ENCODE measurements at regions not wholly inside any gene's neighbourhood (a gene's known extent, or its start where the extent isn't known, plus 50 kb on each side); places are given as distances from the start of the nearest gene placed in this dataset.

DNA sequence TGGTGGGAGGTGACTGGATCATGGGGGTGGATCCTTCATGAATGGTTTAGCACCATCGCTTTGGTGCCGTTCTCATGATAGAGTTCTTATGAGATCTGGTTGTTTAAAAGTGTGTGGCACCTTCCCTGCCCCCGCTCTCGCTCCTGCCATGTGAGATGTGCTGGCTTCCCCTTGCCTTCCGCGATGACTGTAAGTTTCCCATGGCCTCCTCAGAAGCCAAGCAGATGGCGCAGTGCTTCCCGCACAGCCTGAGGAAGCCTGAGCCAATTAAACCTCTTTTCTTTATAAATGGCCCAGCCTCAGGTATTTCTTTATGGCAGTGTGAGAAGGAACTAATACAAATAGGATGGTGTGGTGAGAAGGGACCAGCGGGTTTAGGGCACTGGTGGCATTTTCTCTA, 243.3 kb upstream of the CELF2 start:
- no peak overlapping the region for H3K27ac ChIP-seq (ENCODE audit: low read depth, low read length)
- no peak overlapping the region for H3K4me3 ChIP-seq (ENCODE audit: low read depth in 1 of 5, low read length in 5 of 5)
- no peak overlapping the region for H3K9ac ChIP-seq (ENCODE audit: low read length in 5 of 5)
- no peaks in the 10 kb centered on the region for H3K9me3 ChIP-seq (ENCODE audit: control insufficient read depth in 5 of 5, low read length in 5 of 5)
- peaks cover 0 to 13% (median 5%) of the 10 kb centered on the region in 5 donors for H3K4me1 ChIP-seq (ENCODE audit: control insufficient read depth in 5 of 5, insufficient read depth in 5 of 5, low read length in 5 of 5)
- H3K27me3 ChIP-seq (ENCODE audit: control insufficient read depth in 5 of 5, insufficient read depth in 4 of 5, low read length in 5 of 5), result no peaks in the 10 kb centered on the region
- no peaks in the 10 kb centered on the region for H3K36me3 ChIP-seq (ENCODE audit: control insufficient read depth in 5 of 5, insufficient read depth in 5 of 5, low read length in 5 of 5)

- no peaks in the 10 kb centered on the region for H3K27me3 ChIP-seq (ENCODE audit: control insufficient read depth in 5 of 5, insufficient read depth in 4 of 5, low read length in 5 of 5)
- H3K4me3 ChIP-seq (ENCODE audit: low read depth in 1 of 5, low read length in 5 of 5), result no peak overlapping the region
- no peak overlapping the region for H3K9ac ChIP-seq (ENCODE audit: low read length in 5 of 5)
- H3K36me3 ChIP-seq (ENCODE audit: control insufficient read depth in 5 of 5, insufficient read depth in 5 of 5, low read length in 5 of 5), result no peaks in the 10 kb centered on the region
- H3K4me1 ChIP-seq (ENCODE audit: control insufficient read depth in 5 of 5, insufficient read depth in 5 of 5, low read length in 5 of 5), result peaks cover 0 to 14% (median 5%) of the 10 kb centered on the region in 5 donors
- no peak overlapping the region for H3K27ac ChIP-seq (ENCODE audit: low read depth, low read length)
- H3K9me3 ChIP-seq (ENCODE audit: control insufficient read depth in 5 of 5, low read length in 5 of 5), result no peaks in the 10 kb centered on the region
Measured at GRCh38 chr10:10776363-10776762, 241.3 kb upstream of the CELF2 start.

DNA sequence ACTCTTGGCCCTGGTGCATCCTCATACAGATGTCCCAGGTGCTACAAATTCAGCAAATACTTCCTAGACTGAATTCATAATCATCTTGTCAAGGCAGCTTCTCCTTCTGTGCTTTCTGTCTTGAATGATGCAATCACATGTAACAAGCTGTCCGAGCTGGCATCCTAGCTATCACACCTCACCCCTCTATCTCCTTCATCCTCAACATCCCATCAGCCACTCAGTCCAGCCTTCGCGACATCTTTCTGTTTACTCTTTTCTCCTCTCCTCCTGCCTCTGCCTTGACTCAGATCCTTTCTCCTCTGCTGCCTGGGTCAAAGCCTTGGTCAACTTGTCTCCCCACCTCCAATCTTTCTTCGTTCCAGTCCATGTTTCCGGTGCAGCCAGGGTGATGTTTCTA, 240.4 kb upstream of the CELF2 start:
- H3K4me3 ChIP-seq (ENCODE audit: low read depth in 1 of 5, low read length in 5 of 5), result no peak overlapping the region
- no peaks in the 10 kb centered on the region for H3K9me3 ChIP-seq (ENCODE audit: control insufficient read depth in 5 of 5, low read length in 5 of 5)
- H3K27me3 ChIP-seq (ENCODE audit: control insufficient read depth in 5 of 5, insufficient read depth in 4 of 5, low read length in 5 of 5), result no peaks in the 10 kb centered on the region
- no peak overlapping the region for H3K9ac ChIP-seq (ENCODE audit: low read length in 5 of 5)
- peaks cover 0 to 14% (median 5%) of the 10 kb centered on the region in 5 donors for H3K4me1 ChIP-seq (ENCODE audit: control insufficient read depth in 5 of 5, insufficient read depth in 5 of 5, low read length in 5 of 5)
- H3K36me3 ChIP-seq (ENCODE audit: control insufficient read depth in 5 of 5, insufficient read depth in 5 of 5, low read length in 5 of 5), result no peaks in the 10 kb centered on the region
- no peak overlapping the region for H3K27ac ChIP-seq (ENCODE audit: low read depth, low read length)

GRCh38 chr10:10777723-10778122, 239.9 kb upstream of the CELF2 start:
- H3K4me3 ChIP-seq (ENCODE audit: low read depth in 1 of 5, low read length in 5 of 5), result no peak overlapping the region
- H3K36me3 ChIP-seq (ENCODE audit: control insufficient read depth in 5 of 5, insufficient read depth in 5 of 5, low read length in 5 of 5), result no peaks in the 10 kb centered on the region
- no peaks in the 10 kb centered on the region for H3K27me3 ChIP-seq (ENCODE audit: control insufficient read depth in 5 of 5, insufficient read depth in 4 of 5, low read length in 5 of 5)

DNA sequence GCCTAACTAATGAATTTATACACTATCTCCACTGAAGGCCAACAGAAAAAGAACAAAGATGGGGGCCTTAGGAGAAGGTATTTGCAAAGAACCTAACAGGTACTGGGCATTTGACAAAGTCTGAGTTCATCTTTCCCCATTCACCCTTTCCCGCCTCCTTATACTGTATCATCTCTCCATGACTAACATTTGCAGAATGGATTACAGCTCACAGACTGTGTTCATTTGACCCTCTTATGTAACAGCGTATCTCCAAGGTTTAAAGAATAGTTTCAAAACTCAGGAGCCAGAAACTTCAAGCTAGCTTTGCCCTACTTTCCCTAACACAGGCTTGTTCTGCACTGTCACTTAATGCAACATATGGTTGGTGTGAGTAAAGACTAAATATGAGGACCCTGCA, 238.7 kb upstream of the CELF2 start:
- H3K4me1 ChIP-seq (ENCODE audit: control insufficient read depth in 5 of 5, insufficient read depth in 5 of 5, low read length in 5 of 5), result peaks cover 0 to 14% (median 5%) of the 10 kb centered on the region in 5 donors
- peak overlapping the region; percentile 71 for H3K27ac ChIP-seq (ENCODE audit: low read depth, low read length)
- H3K36me3 ChIP-seq (ENCODE audit: control insufficient read depth in 5 of 5, insufficient read depth in 5 of 5, low read length in 5 of 5), result no peaks in the 10 kb centered on the region
- no peak overlapping the region for H3K9ac ChIP-seq (ENCODE audit: low read length in 5 of 5)
- H3K4me3 ChIP-seq (ENCODE audit: low read depth in 1 of 5, low read length in 5 of 5), result no peak overlapping the region
- peaks cover 0 to 1% (median 0%) of the 10 kb centered on the region in 5 donors for H3K9me3 ChIP-seq (ENCODE audit: control insufficient read depth in 5 of 5, low read length in 5 of 5)
- no peaks in the 10 kb centered on the region for H3K27me3 ChIP-seq (ENCODE audit: control insufficient read depth in 5 of 5, insufficient read depth in 4 of 5, low read length in 5 of 5)

More at GRCh38 chr10:10777723-10778122, 239.9 kb upstream of the CELF2 start:
- no peak overlapping the region for H3K27ac ChIP-seq (ENCODE audit: low read depth, low read length)
- no peak overlapping the region for H3K9ac ChIP-seq (ENCODE audit: low read length in 5 of 5)
- no peaks in the 10 kb centered on the region for H3K9me3 ChIP-seq (ENCODE audit: control insufficient read depth in 5 of 5, low read length in 5 of 5)
- peaks cover 0 to 14% (median 5%) of the 10 kb centered on the region in 5 donors for H3K4me1 ChIP-seq (ENCODE audit: control insufficient read depth in 5 of 5, insufficient read depth in 5 of 5, low read length in 5 of 5)

- H3K4me3 ChIP-seq (ENCODE audit: low read depth in 1 of 5, low read length in 5 of 5), result no peak overlapping the region
- no peaks in the 10 kb centered on the region for H3K27me3 ChIP-seq (ENCODE audit: control insufficient read depth in 5 of 5, insufficient read depth in 4 of 5, low read length in 5 of 5)
- peaks cover 0 to 4% (median 0%) of the 10 kb centered on the region in 5 donors for H3K9me3 ChIP-seq (ENCODE audit: control insufficient read depth in 5 of 5, low read length in 5 of 5)
- H3K36me3 ChIP-seq (ENCODE audit: control insufficient read depth in 5 of 5, insufficient read depth in 5 of 5, low read length in 5 of 5), result no peaks in the 10 kb centered on the region
- peaks cover 0 to 14% (median 5%) of the 10 kb centered on the region in 5 donors for H3K4me1 ChIP-seq (ENCODE audit: control insufficient read depth in 5 of 5, insufficient read depth in 5 of 5, low read length in 5 of 5)
- H3K9ac ChIP-seq (ENCODE audit: low read length in 5 of 5), result no peak overlapping the region
- peak overlapping the region; percentile 71 for H3K27ac ChIP-seq (ENCODE audit: low read depth, low read length)
Measured at GRCh38 chr10:10779511-10779910, 238.2 kb upstream of the CELF2 start.

DNA sequence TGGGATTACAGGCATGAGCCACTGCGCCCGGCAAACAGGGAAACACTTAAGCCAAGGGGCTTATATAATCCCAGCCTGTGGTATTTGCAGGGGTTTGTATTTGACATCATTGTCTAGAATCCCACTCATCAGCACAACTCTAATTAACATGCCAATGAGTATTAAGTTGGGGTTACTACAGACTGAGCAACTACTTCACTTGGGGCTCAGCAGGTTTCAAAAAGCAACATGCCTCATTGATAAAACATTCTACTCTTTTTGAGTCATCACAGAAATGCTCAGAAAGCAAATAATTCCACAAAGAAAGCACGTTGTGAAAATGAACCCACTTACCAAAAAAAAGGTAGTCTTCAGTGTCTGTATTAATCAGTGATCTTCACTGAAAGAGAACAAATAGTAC, 236.9 kb upstream of the CELF2 start:
- peaks cover 0 to 14% (median 5%) of the 10 kb centered on the region in 5 donors for H3K4me1 ChIP-seq (ENCODE audit: control insufficient read depth in 5 of 5, insufficient read depth in 5 of 5, low read length in 5 of 5)
- peaks cover 0 to 4% (median 0%) of the 10 kb centered on the region in 5 donors for H3K9me3 ChIP-seq (ENCODE audit: control insufficient read depth in 5 of 5, low read length in 5 of 5)
- no peak overlapping the region for H3K4me3 ChIP-seq (ENCODE audit: low read depth in 1 of 5, low read length in 5 of 5)
- H3K27me3 ChIP-seq (ENCODE audit: control insufficient read depth in 5 of 5, insufficient read depth in 4 of 5, low read length in 5 of 5), result no peaks in the 10 kb centered on the region
- H3K27ac ChIP-seq (ENCODE audit: low read depth, low read length), result no peak overlapping the region
- H3K9ac ChIP-seq (ENCODE audit: low read length in 5 of 5), result no peak overlapping the region
- no peaks in the 10 kb centered on the region for H3K36me3 ChIP-seq (ENCODE audit: control insufficient read depth in 5 of 5, insufficient read depth in 5 of 5, low read length in 5 of 5)

- peaks cover 0 to 4% (median 0%) of the 10 kb centered on the region in 5 donors for H3K9me3 ChIP-seq (ENCODE audit: control insufficient read depth in 5 of 5, low read length in 5 of 5)
- no peak overlapping the region for H3K27ac ChIP-seq (ENCODE audit: low read depth, low read length)
- H3K9ac ChIP-seq (ENCODE audit: low read length in 5 of 5), result no peak overlapping the region
- H3K36me3 ChIP-seq (ENCODE audit: control insufficient read depth in 5 of 5, insufficient read depth in 5 of 5, low read length in 5 of 5), result no peaks in the 10 kb centered on the region
- no peak overlapping the region for H3K4me3 ChIP-seq (ENCODE audit: low read depth in 1 of 5, low read length in 5 of 5)
- H3K4me1 ChIP-seq (ENCODE audit: control insufficient read depth in 5 of 5, insufficient read depth in 5 of 5, low read length in 5 of 5), result peaks cover 2 to 30% (median 20%) of the 10 kb centered on the region in 5 donors
- H3K27me3 ChIP-seq (ENCODE audit: control insufficient read depth in 5 of 5, insufficient read depth in 4 of 5, low read length in 5 of 5), result no peaks in the 10 kb centered on the region
Measured at GRCh38 chr10:10782603-10783002, 235.1 kb upstream of the CELF2 start.

DNA sequence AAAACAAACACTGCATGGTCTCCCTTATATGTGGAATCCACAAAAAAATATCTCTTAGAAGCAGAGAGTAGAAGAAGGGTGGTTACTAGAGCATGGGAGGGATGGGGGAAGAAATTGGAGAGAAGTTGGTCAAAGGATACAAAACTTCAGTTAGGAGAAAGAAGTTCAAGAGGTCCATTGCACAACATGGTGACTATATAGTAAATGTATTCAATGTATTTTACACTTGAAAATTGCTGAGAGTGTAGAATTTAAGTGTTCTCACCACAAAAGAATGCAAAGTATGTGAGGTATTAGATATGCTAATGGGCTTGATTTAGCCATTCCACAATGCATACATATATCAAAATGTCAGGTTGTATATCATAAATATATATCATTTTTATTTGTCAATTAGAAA, 232.0 kb upstream of the CELF2 start:
- H3K9me3 ChIP-seq (ENCODE audit: control insufficient read depth in 5 of 5, low read length in 5 of 5), result peaks cover 0 to 4% (median 0%) of the 10 kb centered on the region in 5 donors
- H3K27ac ChIP-seq (ENCODE audit: low read depth, low read length), result no peak overlapping the region
- H3K4me1 ChIP-seq (ENCODE audit: control insufficient read depth in 5 of 5, insufficient read depth in 5 of 5, low read length in 5 of 5), result peaks cover 2 to 38% (median 23%) of the 10 kb centered on the region in 5 donors
- no peaks in the 10 kb centered on the region for H3K36me3 ChIP-seq (ENCODE audit: control insufficient read depth in 5 of 5, insufficient read depth in 5 of 5, low read length in 5 of 5)
- no peak overlapping the region for H3K4me3 ChIP-seq (ENCODE audit: low read depth in 1 of 5, low read length in 5 of 5)
- no peak overlapping the region for H3K9ac ChIP-seq (ENCODE audit: low read length in 5 of 5)
- H3K27me3 ChIP-seq (ENCODE audit: control insufficient read depth in 5 of 5, insufficient read depth in 4 of 5, low read length in 5 of 5), result no peaks in the 10 kb centered on the region

DNA sequence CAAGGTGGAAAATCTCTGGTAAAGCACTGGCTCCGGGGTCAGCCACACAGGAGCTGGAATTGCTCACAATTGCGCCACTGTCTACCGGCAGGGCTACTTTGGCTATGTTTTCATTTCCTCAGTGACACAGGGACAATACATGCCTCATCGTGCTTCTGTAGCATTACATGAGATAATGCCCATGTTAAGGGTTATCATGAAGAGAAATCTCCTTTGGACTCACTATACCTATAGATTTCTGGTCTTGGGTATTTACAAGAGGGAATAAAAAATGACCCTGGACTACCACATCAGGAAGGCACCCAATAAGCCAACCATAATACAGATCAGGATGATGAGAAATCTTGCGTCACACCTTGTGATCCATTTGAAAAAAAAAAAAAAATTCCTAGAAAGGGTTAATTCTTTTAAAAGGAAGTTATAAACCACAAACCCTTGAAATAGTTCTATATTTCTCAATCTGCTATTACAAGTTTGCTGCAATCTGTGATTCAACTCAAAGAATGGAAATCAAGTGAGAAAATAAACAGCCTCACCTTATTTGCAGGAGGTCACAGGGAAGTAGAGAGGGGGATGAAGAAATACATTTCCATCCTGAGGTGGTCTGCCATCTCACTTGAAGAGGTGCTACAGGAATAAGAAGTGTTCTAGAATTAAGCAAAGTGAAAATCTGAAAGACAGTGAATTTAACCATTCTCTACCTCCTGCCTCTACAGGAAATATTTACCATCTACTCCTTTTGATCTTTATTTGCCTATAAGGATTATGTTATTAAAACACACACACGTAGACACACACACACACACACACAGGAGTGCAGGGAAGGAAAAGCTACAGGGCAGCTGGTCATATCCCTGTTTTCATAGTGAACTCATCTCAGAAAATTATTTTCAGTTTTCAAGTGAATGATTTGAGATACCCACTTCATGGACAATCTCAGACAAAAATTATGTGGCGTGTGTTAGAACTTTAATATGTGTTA, 231.3 kb upstream of the CELF2 start:
- Histone ChIP-seq H3K27me3 (ENCODE audit: control insufficient read depth in 5 of 5, insufficient read depth in 4 of 5, low read length in 5 of 5) (no peaks in the 10 kb centered on the region), H3K9ac (ENCODE audit: low read length in 5 of 5) (peak overlapping the region in 2 of 5 donors; percentile 13 to 52), H3K36me3 (ENCODE audit: control insufficient read depth in 5 of 5, insufficient read depth in 5 of 5, low read length in 5 of 5) (no peaks in the 10 kb centered on the region), H3K9me3 (ENCODE audit: control insufficient read depth in 5 of 5, low read length in 5 of 5) (peaks cover 0 to 4% (median 0%) of the 10 kb centered on the region in 5 donors), H3K4me1 (ENCODE audit: control insufficient read depth in 5 of 5, insufficient read depth in 5 of 5, low read length in 5 of 5) (peaks cover 2 to 38% (median 23%) of the 10 kb centered on the region in 5 donors), H3K27ac (ENCODE audit: low read depth, low read length) (peak overlapping the region; percentile 91), H3K4me3 (ENCODE audit: low read depth in 1 of 5, low read length in 5 of 5) (peak overlapping the region in 1 of 5 donors; percentile 6)
